CD4-positive, alpha-beta memory T cell (primary cell): ENCODE measurements at regions not wholly inside any gene's neighbourhood (a gene's known extent, or its start where the extent isn't known, plus 50 kb on each side); places are given as distances from the start of the nearest gene placed in this dataset.

ENCODE experiments used
- CTCF ChIA-PET: fragments of 350-600 bp; sonication (Branson Sonifier 250); formaldehyde crosslinking; loops from one replicate; lab custom pipeline; 2021; ENCODE audit warnings: inconsistent platforms; ENCODE audit not compliant: partially characterized antibody; lab: Charles Lee
- POLR2A ChIA-PET: fragments of 350-600 bp; sonication (Branson Sonifier 250); formaldehyde crosslinking; loops from one replicate; lab custom pipeline; 2021; ENCODE audit not compliant: partially characterized antibody; lab: Charles Lee
- DNase-seq, 5 donors: peaks; one replicate each; pipeline versions ENCODE4 v3.0.0 to v3.0.0-alpha.2; 2020 to 2022; ENCODE audit warnings: mixed read lengths in 1 of 5
- H3K27ac ChIP-seq: one replicate; pipeline ENCODE4 v1.7.0; 2013; ENCODE audit warnings: low read depth, low read length
- H3K27me3 ChIP-seq: 2 replicates; pipeline ENCODE4 v1.7.0; 2013; ENCODE audit warnings: mild to moderate bottlenecking, low read length, moderate library complexity; ENCODE audit not compliant: insufficient read depth
- H3K36me3 ChIP-seq: 2 replicates; pipeline ENCODE4 v1.7.0; 2013; ENCODE audit warnings: mild to moderate bottlenecking, low read length, moderate library complexity; ENCODE audit not compliant: insufficient read depth
- H3K4me1 ChIP-seq: 2 replicates; pipeline ENCODE4 v1.7.0; 2013; ENCODE audit warnings: mild to moderate bottlenecking, low read length, moderate library complexity; ENCODE audit not compliant: insufficient read depth
- H3K4me3 ChIP-seq, 2 donors: one replicate each; pipeline ENCODE4 v1.7.0; 2013; ENCODE audit warnings: low read length in 2 of 2, mild to moderate bottlenecking in 1 of 2
- H3K9me3 ChIP-seq, 2 donors: one replicate each; pipeline ENCODE4 v1.7.0; 2013; ENCODE audit warnings: low read length in 2 of 2, control low read depth in 1 of 2; ENCODE audit not compliant: control insufficient read depth in 1 of 2
- H3K27ac Mint-ChIP-seq, 7 donors: one replicate each; pipeline ENCODE4 v1.8.0; 2020 to 2021; ENCODE audit warnings: mixed read lengths in 7 of 7, mild to moderate bottlenecking in 6 of 7, inconsistent platforms in 3 of 7, moderate library complexity in 3 of 7
- H3K27me3 Mint-ChIP-seq, 2 donors: one replicate each; pipeline ENCODE4 v1.8.0; 2020 to 2021; ENCODE audit warnings: mixed read lengths in 2 of 2
- H3K36me3 Mint-ChIP-seq, 2 donors: one replicate each; pipeline ENCODE4 v1.8.0; 2020 to 2021; ENCODE audit warnings: mixed read lengths in 2 of 2, inconsistent platforms in 1 of 2, mild to moderate bottlenecking in 1 of 2
- H3K4me1 Mint-ChIP-seq, 4 donors: one replicate each; pipeline ENCODE4 v1.8.0; 2020 to 2021; ENCODE audit warnings: mixed read lengths in 4 of 4, mild to moderate bottlenecking in 1 of 4
- H3K4me3 Mint-ChIP-seq, 8 donors: one replicate each; pipeline ENCODE4 v1.8.0; 2020 to 2021; ENCODE audit warnings: mixed read lengths in 8 of 8, mild to moderate bottlenecking in 7 of 8, moderate library complexity in 6 of 8, inconsistent platforms in 3 of 8
- H3K9me3 Mint-ChIP-seq, 8 donors: one replicate each; pipeline ENCODE4 v1.8.0; 2020 to 2021; ENCODE audit warnings: mixed read lengths in 8 of 8, mild to moderate bottlenecking in 5 of 8, inconsistent platforms in 3 of 8, moderate library complexity in 1 of 8
- intact Hi-C: fragments of 100-400 bp; cut with micrococcal nuclease; formaldehyde crosslinking; loops from one replicate; pipeline ENCODE4 v1.15.1; 2023

- H3K36me3 Mint-ChIP-seq = no peaks in the 10 kb centered on the region
- H3K4me1 ChIP-seq = no peaks in the 10 kb centered on the region
- DNase-seq = no peak
- ChIA-PET POLR2A (no interaction called here), CTCF (no interaction called here)
- H3K27ac Mint-ChIP-seq = no peak overlapping the region
- peak overlapping the region in 1 of 8 donors; percentile 18 for H3K4me3 Mint-ChIP-seq
- intact Hi-C loops = no loop called here
- H3K36me3 ChIP-seq = no peaks in the 10 kb centered on the region
- no peaks in the 10 kb centered on the region for H3K4me1 Mint-ChIP-seq
- H3K9me3 Mint-ChIP-seq = peaks cover 0 to 22% (median 8%) of the 10 kb centered on the region in 8 donors
- no peak overlapping the region for H3K27ac ChIP-seq
- H3K27me3 ChIP-seq = no peaks in the 10 kb centered on the region
- H3K27me3 Mint-ChIP-seq = no peaks in the 10 kb centered on the region
- H3K4me3 ChIP-seq = no peak overlapping the region
- H3K9me3 ChIP-seq = no peaks in the 10 kb centered on the region
Measured at GRCh38 chr4:126306152-126306869, 991.6 kb downstream of the FAT4 start.

DNA sequence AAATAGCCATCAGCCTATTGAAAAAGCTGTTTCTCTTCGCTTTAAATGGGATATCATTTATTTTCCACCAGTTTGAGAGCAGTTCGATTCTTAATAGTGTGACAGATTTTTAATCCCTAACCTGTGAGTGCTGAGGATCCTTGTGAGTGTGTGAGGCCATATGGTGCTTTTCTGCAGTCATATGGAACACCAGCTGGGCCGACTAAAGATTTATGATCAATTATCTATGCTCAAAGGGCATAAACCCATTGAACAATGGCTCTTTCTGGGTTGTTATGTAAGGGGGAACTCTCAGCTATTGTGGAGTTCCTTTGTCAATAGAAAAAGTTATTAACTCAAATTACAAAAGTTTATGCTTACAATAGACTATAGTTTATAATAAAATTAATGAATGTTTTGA, 1003.6 kb downstream of the FAT4 start:
- CTCF ChIA-PET = no interaction called here
- no peaks in the 10 kb centered on the region for H3K4me1 Mint-ChIP-seq
- POLR2A ChIA-PET = no interaction called here

GRCh38 chr4:126328914-126329313, 1014.2 kb downstream of the FAT4 start:
- Histone ChIP-seq H3K27ac (no peak overlapping the region), H3K4me1 (no peaks in the 10 kb centered on the region), H3K9me3 (no peaks in the 10 kb centered on the region), H3K36me3 (no peaks in the 10 kb centered on the region), H3K27me3 (no peaks in the 10 kb centered on the region), H3K4me3 (no peak overlapping the region)
- ChIA-PET CTCF (no interaction called here), POLR2A (no interaction called here)
- DNase-seq = no peak
- Mint-ChIP-seq H3K27me3 (no peaks in the 10 kb centered on the region), H3K9me3 (peaks cover 0 to 15% (median 6%) of the 10 kb centered on the region in 8 donors), H3K36me3 (no peaks in the 10 kb centered on the region), H3K4me1 (no peaks in the 10 kb centered on the region), H3K4me3 (no peak overlapping the region), H3K27ac (no peak overlapping the region)
- intact Hi-C loops = no loop called here

More for the DNA sequence above, 1003.6 kb downstream of the FAT4 start:
- Mint-ChIP-seq H3K4me3 (no peak overlapping the region), H3K36me3 (no peaks in the 10 kb centered on the region), H3K27ac (no peak overlapping the region), H3K9me3 (peaks cover 0 to 5% (median 1%) of the 10 kb centered on the region in 8 donors), H3K27me3 (no peaks in the 10 kb centered on the region)
- Histone ChIP-seq H3K27ac (no peak overlapping the region), H3K4me1 (no peaks in the 10 kb centered on the region), H3K9me3 (no peaks in the 10 kb centered on the region), H3K4me3 (no peak overlapping the region), H3K36me3 (no peaks in the 10 kb centered on the region), H3K27me3 (no peaks in the 10 kb centered on the region)
- intact Hi-C loops = no loop called here
- DNase-seq = no peak

DNA sequence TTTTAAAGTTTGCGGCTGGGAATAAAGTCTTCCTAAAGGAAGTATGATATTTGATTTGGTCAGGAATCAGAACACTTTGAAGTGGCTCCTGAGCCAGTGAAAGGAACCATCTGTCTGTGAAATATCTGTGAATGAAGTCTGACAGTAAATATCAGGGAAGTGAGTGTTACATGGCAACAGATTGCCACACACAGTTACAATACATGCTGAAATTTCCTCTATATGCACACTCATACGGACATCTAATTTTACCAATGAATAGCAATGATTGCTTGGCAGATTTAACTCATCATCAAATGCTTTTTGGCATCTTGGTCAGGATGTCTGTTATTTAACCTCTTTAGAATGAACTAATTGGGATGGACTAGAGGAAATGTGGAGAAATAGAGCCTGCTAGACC, 1023.8 kb downstream of the FAT4 start:
- ChIA-PET CTCF (no interaction called here), POLR2A (no interaction called here)
- Mint-ChIP-seq H3K27me3 (no peaks in the 10 kb centered on the region), H3K27ac (no peak overlapping the region), H3K36me3 (no peaks in the 10 kb centered on the region), H3K4me3 (no peak overlapping the region), H3K4me1 (no peaks in the 10 kb centered on the region), H3K9me3 (peaks cover 0 to 11% (median 6%) of the 10 kb centered on the region in 8 donors)
- Histone ChIP-seq H3K27ac (no peak overlapping the region), H3K4me3 (no peak overlapping the region), H3K36me3 (no peaks in the 10 kb centered on the region), H3K4me1 (no peaks in the 10 kb centered on the region), H3K9me3 (no peaks in the 10 kb centered on the region), H3K27me3 (no peaks in the 10 kb centered on the region)
- intact Hi-C loops = no loop called here
- no peak for DNase-seq

GRCh38 chr4:126341927-126342326, 1027.2 kb downstream of the FAT4 start:
- H3K4me3 Mint-ChIP-seq = no peak overlapping the region
- Histone ChIP-seq H3K27ac (no peak overlapping the region), H3K27me3 (no peaks in the 10 kb centered on the region), H3K4me3 (no peak overlapping the region), H3K4me1 (no peaks in the 10 kb centered on the region), H3K36me3 (no peaks in the 10 kb centered on the region), H3K9me3 (no peaks in the 10 kb centered on the region)
- no peak for DNase-seq
- ChIA-PET CTCF (no interaction called here), POLR2A (no interaction called here)
- H3K27ac Mint-ChIP-seq = no peak overlapping the region
- peaks cover 0 to 7% (median under 1%) of the 10 kb centered on the region in 8 donors for H3K9me3 Mint-ChIP-seq
- no peaks in the 10 kb centered on the region for H3K27me3 Mint-ChIP-seq
- intact Hi-C loops = no loop called here
- no peaks in the 10 kb centered on the region for H3K4me1 Mint-ChIP-seq
- no peaks in the 10 kb centered on the region for H3K36me3 Mint-ChIP-seq

DNA sequence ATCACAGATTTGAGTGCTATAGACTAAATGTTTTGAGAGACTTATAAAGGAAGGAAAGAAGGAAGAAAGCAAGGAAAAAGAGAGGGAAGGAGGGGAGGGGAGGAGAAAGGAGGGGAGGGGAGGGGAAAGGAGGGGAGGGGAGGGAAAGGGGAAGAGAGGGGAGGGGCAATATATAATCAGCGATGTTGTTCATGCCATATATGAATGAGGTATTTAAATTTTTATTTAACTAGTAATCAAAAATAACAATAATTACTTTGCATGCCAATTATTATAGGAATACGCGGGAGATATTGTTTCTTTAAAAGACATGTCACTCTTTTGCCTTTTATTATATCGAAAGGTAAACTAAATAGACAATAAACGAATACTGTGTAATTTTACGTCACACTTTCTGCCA, 1029.7 kb downstream of the FAT4 start:
- no peaks in the 10 kb centered on the region for H3K27me3 Mint-ChIP-seq
- no peak for DNase-seq
- Histone ChIP-seq H3K36me3 (no peaks in the 10 kb centered on the region), H3K27ac (no peak overlapping the region), H3K9me3 (no peaks in the 10 kb centered on the region), H3K27me3 (no peaks in the 10 kb centered on the region), H3K4me1 (no peaks in the 10 kb centered on the region), H3K4me3 (no peak overlapping the region)
- H3K36me3 Mint-ChIP-seq = no peaks in the 10 kb centered on the region
- ChIA-PET POLR2A (no interaction called here), CTCF (no interaction called here)
- no peaks in the 10 kb centered on the region for H3K4me1 Mint-ChIP-seq
- intact Hi-C loops = no loop called here
- H3K9me3 Mint-ChIP-seq = peaks cover 0 to 5% (median 0%) of the 10 kb centered on the region in 8 donors
- no peak overlapping the region for H3K27ac Mint-ChIP-seq
- H3K4me3 Mint-ChIP-seq = no peak overlapping the region

DNA sequence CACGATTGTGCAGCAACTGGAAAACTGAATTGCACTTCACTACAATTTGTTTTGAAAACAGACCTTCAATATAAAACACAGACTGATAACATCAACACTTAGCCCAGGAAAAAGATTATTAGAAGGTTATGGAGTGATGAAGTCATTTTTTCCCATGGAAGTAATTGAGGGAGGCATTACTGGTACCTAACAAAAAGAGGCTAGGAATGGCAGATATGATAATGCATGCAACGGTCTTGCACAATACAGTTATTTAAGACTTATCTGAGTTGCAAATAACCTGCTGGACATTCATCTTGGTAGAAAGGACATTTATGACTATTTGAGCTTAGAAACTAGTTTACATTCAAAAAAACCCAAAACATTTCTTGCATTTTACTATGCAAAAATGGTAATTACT, 1031.9 kb downstream of the FAT4 start:
- ChIA-PET POLR2A (no interaction called here), CTCF (no interaction called here)
- H3K27ac Mint-ChIP-seq = no peak overlapping the region
- H3K36me3 Mint-ChIP-seq = no peaks in the 10 kb centered on the region
- no peaks in the 10 kb centered on the region for H3K27me3 ChIP-seq
- intact Hi-C loops = no loop called here
- H3K4me3 ChIP-seq = no peak overlapping the region
- H3K9me3 ChIP-seq = no peaks in the 10 kb centered on the region
- peaks cover 0 to 4% (median under 1%) of the 10 kb centered on the region in 8 donors for H3K9me3 Mint-ChIP-seq
- H3K4me1 ChIP-seq = no peaks in the 10 kb centered on the region
- no peak overlapping the region for H3K27ac ChIP-seq
- H3K36me3 ChIP-seq = no peaks in the 10 kb centered on the region
- DNase-seq = no peak
- no peaks in the 10 kb centered on the region for H3K4me1 Mint-ChIP-seq
- H3K4me3 Mint-ChIP-seq = no peak overlapping the region
- H3K27me3 Mint-ChIP-seq = no peaks in the 10 kb centered on the region
